C4-2B (cell line): ENCODE measurements at regions not wholly inside any gene's neighbourhood (a gene's known extent, or its start where the extent isn't known, plus 50 kb on each side); places are given as distances from the start of the nearest gene placed in this dataset.

Source experiments
- CTCF ChIP-seq: fragments of 450-650 bp; conservative IDR thresholded peaks from 2 replicates; pipeline ENCODE4 v1.5.1; 2017; ENCODE audit warnings: mild to moderate bottlenecking
- ZFX ChIP-seq: fragments of 450-650 bp; IDR thresholded peaks from 2 replicates; pipeline ENCODE4 v1.6.1; 2017

- TF ChIP-seq CTCF (no peak), ZFX (no peak)
These were observed 179.8 kb downstream of the LINC00237 start for GRCh38 chr20:20926222-20926905.
